CD4-positive, alpha-beta T cell (primary cell): ENCODE measurements at regions not wholly inside any gene's neighbourhood (a gene's known extent, or its start where the extent isn't known, plus 50 kb on each side); places are given as distances from the start of the nearest gene placed in this dataset.

Source experiments
- ATAC-seq: fragments of 200-7000 bp; cut with Tn5 transposase; one replicate; pipeline ENCODE4 v1.10.0; 2022; ENCODE audit warnings: mild to moderate bottlenecking; ENCODE audit not compliant: poor library complexity
- CTCF ChIA-PET: fragments of 350-600 bp; sonication (Branson Sonifier 250); formaldehyde crosslinking; loops from one replicate; lab custom pipeline; 2021; ENCODE audit warnings: antibody characterized with exemption, inconsistent platforms; lab: Charles Lee
- POLR2A ChIA-PET: fragments of 350-600 bp; sonication (Branson Sonifier 250); formaldehyde crosslinking; loops from one replicate; lab custom pipeline; 2021; ENCODE audit warnings: antibody characterized with exemption, inconsistent platforms; lab: Charles Lee
- DNase-seq, 14 experiments: peaks; one replicate each; pipeline ENCODE4 v3.0.0-alpha.2; 2013 to 2020; ENCODE audit warnings: mixed read lengths in 2 of 14
- H3K27ac ChIP-seq, 2 donors: one replicate each; pipeline versions ENCODE4 v1.5.1 to v1.7.0; 2013; ENCODE audit warnings: low read length in 2 of 2, low read depth in 1 of 2, mild to moderate bottlenecking in 1 of 2
- H3K27me3 ChIP-seq, 2 experiments: 1 replicate in 1 of 2; 2 replicates in 1 of 2; pipeline versions ENCODE4 v1.6.1 to v1.7.0; 2013; ENCODE audit warnings: low read length in 2 of 2, control low read depth in 1 of 2, mild to moderate bottlenecking in 1 of 2, moderate library complexity in 1 of 2; ENCODE audit not compliant: insufficient read depth in 2 of 2, control insufficient read depth in 1 of 2
- H3K36me3 ChIP-seq: one replicate; pipeline ENCODE4 v1.6.1; 2013; ENCODE audit warnings: low read length, control low read depth; ENCODE audit not compliant: insufficient read depth
- H3K4me1 ChIP-seq: one replicate; pipeline ENCODE4 v1.6.1; 2013; ENCODE audit warnings: low read length, control low read depth; ENCODE audit not compliant: insufficient read depth
- H3K4me3 ChIP-seq: one replicate; pipeline ENCODE4 v1.5.1; 2013; ENCODE audit warnings: mild to moderate bottlenecking, low read length, moderate library complexity
- H3K9me3 ChIP-seq, 2 experiments: 1 replicate in 1 of 2; 2 replicates in 1 of 2; pipeline versions ENCODE4 v1.6.1 to v1.7.0; 2013; ENCODE audit warnings: low read length in 2 of 2, mild to moderate bottlenecking in 2 of 2, control low read depth in 1 of 2, moderate library complexity in 1 of 2; ENCODE audit not compliant: control insufficient read depth in 1 of 2, insufficient read depth in 1 of 2
- H3K27ac Mint-ChIP-seq: one replicate; pipeline ENCODE4 v1.8.0; 2020; ENCODE audit warnings: mixed read lengths
- H3K27me3 Mint-ChIP-seq: one replicate; pipeline ENCODE4 v1.8.0; 2021; ENCODE audit warnings: mixed read lengths
- H3K36me3 Mint-ChIP-seq: one replicate; pipeline ENCODE4 v1.8.0; 2021; ENCODE audit warnings: low read depth, mixed read lengths
- H3K4me1 Mint-ChIP-seq: one replicate; pipeline ENCODE4 v1.8.0; 2021; ENCODE audit warnings: low read depth, mixed read lengths
- H3K4me3 Mint-ChIP-seq: one replicate; pipeline ENCODE4 v1.8.0; 2020; ENCODE audit warnings: mild to moderate bottlenecking, mixed read lengths
- H3K9me3 Mint-ChIP-seq: one replicate; pipeline ENCODE4 v1.8.0; 2020; ENCODE audit warnings: mixed read lengths
- CTCF ChIP-seq: fragments of 200-600 bp; IDR thresholded peaks from one replicate; pipeline ENCODE4 v1.8.0; 2022; ENCODE audit warnings: antibody characterized with exemption, mild to moderate bottlenecking
- intact Hi-C, 2 experiments: fragments of 100-400 bp; cut with DNase I in 1 of 2; cut with micrococcal nuclease in 1 of 2; formaldehyde crosslinking; loops; one replicate each; pipeline versions ENCODE4 v1.15.1 to v1.9.0; 2023 to 2025; cut with DNase I, micrococcal nuclease

GRCh38 chr1:38301040-38301439 is 254.4 kb upstream of the POU3F1 start:
- H3K4me3 ChIP-seq: no peak overlapping the region
- no peak for TF ChIP-seq CTCF
- peaks cover 9 to 14% of the 10 kb centered on the region in 2 experiments for H3K27me3 ChIP-seq
- no peaks in the 10 kb centered on the region for H3K36me3 ChIP-seq
- Mint-ChIP-seq H3K9me3 (no peaks in the 10 kb centered on the region), H3K4me1 (no peaks in the 10 kb centered on the region), H3K27ac (no peak overlapping the region), H3K27me3 (peaks cover 54% of the 10 kb centered on the region), H3K4me3 (no peak overlapping the region), H3K36me3 (no peaks in the 10 kb centered on the region)
- ChIA-PET POLR2A (no interaction called here), CTCF (no interaction called here)
- no peak overlapping the region for H3K27ac ChIP-seq
- peaks cover 0 to 6% of the 10 kb centered on the region in 2 experiments for H3K9me3 ChIP-seq
- intact Hi-C loops: loop anchor here in 1 of 2 experiments (10.0 kb wide), 1 partner anchor 294 kb away; no protein-coding TSS in a partner anchor
- no peak for ATAC-seq
- no peaks in the 10 kb centered on the region for H3K4me1 ChIP-seq
- DNase-seq: no peak

DNA sequence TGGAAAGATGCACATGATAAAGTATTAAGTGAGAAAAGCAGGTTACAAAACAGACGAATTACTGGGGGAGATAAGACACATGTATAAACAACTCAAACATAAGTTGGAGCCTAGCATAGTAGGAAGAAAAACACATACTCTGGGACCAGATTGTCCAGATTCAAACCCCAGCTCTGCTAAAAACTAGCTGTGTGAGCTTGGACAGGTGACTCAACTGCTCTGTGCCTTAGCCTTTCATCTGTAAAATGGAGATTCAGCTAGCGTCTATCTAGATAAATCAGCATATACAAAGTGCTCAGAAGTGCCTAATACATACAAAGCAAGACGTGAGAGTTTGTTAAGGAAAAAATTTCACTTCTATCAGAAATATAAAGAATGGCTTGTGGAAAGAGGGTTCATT is 254.0 kb upstream of the POU3F1 start:
- ATAC-seq: no peak

GRCh38 chr1:38297842-38298241 is 251.2 kb upstream of the POU3F1 start:
- ChIA-PET CTCF (no interaction called here), POLR2A (no interaction called here)
- Mint-ChIP-seq H3K4me3 (no peak overlapping the region), H3K4me1 (no peaks in the 10 kb centered on the region), H3K36me3 (no peaks in the 10 kb centered on the region), H3K9me3 (peaks cover 2% of the 10 kb centered on the region), H3K27me3 (peaks cover 70% of the 10 kb centered on the region), H3K27ac (no peak overlapping the region)
- Histone ChIP-seq H3K36me3 (no peaks in the 10 kb centered on the region), H3K4me1 (no peaks in the 10 kb centered on the region), H3K27me3 (peaks cover 24 to 25% of the 10 kb centered on the region in 2 experiments), H3K27ac (no peak overlapping the region), H3K9me3 (peaks cover 0 to 10% of the 10 kb centered on the region in 2 experiments), H3K4me3 (no peak overlapping the region)
- no peak for DNase-seq
- TF ChIP-seq CTCF: no peak
- intact Hi-C loops: no loop called here
- no peak for ATAC-seq

More for the DNA sequence above, 254.0 kb upstream of the POU3F1 start:
- Histone ChIP-seq H3K9me3 (peaks cover 0 to 8% of the 10 kb centered on the region in 2 experiments), H3K4me1 (no peaks in the 10 kb centered on the region), H3K4me3 (no peak overlapping the region), H3K36me3 (no peaks in the 10 kb centered on the region), H3K27ac (no peak overlapping the region), H3K27me3 (peaks cover 9 to 15% of the 10 kb centered on the region in 2 experiments)
- Mint-ChIP-seq H3K4me3 (no peak overlapping the region), H3K36me3 (no peaks in the 10 kb centered on the region), H3K9me3 (no peaks in the 10 kb centered on the region), H3K4me1 (no peaks in the 10 kb centered on the region), H3K27me3 (peaks cover 56% of the 10 kb centered on the region), H3K27ac (no peak overlapping the region)
- DNase-seq: no peak
- no peak for TF ChIP-seq CTCF
- ChIA-PET CTCF (no interaction called here), POLR2A (no interaction called here)
- intact Hi-C loops: loop anchor here in 1 of 2 experiments (10.0 kb wide), 1 partner anchor 294 kb away; no protein-coding TSS in a partner anchor
